K562 (cell line): ENCODE measurements at regions not wholly inside any gene's neighbourhood (a gene's known extent, or its start where the extent isn't known, plus 50 kb on each side); places are given as distances from the start of the nearest gene placed in this dataset.
A peak's percentile ranks its signal among the peaks of the same experiment; 100 is the strongest.

Source experiments
- ATAC-seq: fragments of 200-7000 bp; cut with Tn5 transposase; 3 replicates; pipeline ENCODE4 v1.9.1; 2020; ENCODE audit warnings: moderate library complexity
- BruUV-seq: library from RNA; stranded (reverse); fragments of 400-500 nt; replicated peaks from 2 replicates; lab custom pipeline; 2021; lab: Mats Ljungman, UMichigan
- CTCF ChIA-PET: fragments of 300-600 bp; formaldehyde crosslinking; extraction: SDS; loops from one replicate; lab custom pipeline; 2021; ENCODE audit warnings: low intra/inter-chr PET ratio; lab: Yijun Ruan, JAX
- POLR2A ChIA-PET: fragments of 300-600, 350-650 bp; sonication (Branson Sonifier 250); formaldehyde crosslinking; extraction: SDS; loops from one replicate; lab custom pipeline; 2021; ENCODE audit warnings: antibody characterized with exemption, inconsistent platforms; lab: Yijun Ruan, JAX
- DNase-seq, 4 experiments: peaks; one replicate each; pipeline versions ENCODE4 v3.0.0 to v3.0.0-alpha.2; 2011 to 2018; ENCODE audit warnings: low spot score in 3 of 4, mixed read lengths in 3 of 4; ENCODE audit errors: extremely low read depth in 1 of 4
- FAIRE-seq: peaks from 2 replicates; lab custom pipeline; 2011; peaks lifted over from hg19 to GRCh38; lab: Jason Lieb, UNC
- H2AFZ ChIP-seq: 2 replicates; pipeline ENCODE4 v1.6.0; 2011; ENCODE audit warnings: low read depth, low read length, control low read depth, inconsistent platforms
- H3K27ac ChIP-seq: fragments of 200-600 bp; 3 replicates; pipeline ENCODE4 v1.8.0; 2011; ENCODE audit warnings: low read depth, mild to moderate bottlenecking, control low read depth, inconsistent platforms, low read length, moderate library complexity, mixed read lengths; ENCODE audit errors: extremely low read depth
- H3K27me3 ChIP-seq, 2 experiments: fragments of 300-600 bp in 1 of 2; 2 replicates in 1 of 2; 3 replicates in 1 of 2; pipeline versions ENCODE4 v1.6.0 to v1.8.0; 2011; ENCODE audit warnings: inconsistent platforms in 2 of 2, low read length in 2 of 2, mild to moderate bottlenecking in 1 of 2, mixed read lengths in 1 of 2, moderate library complexity in 1 of 2; ENCODE audit not compliant: control insufficient read depth in 2 of 2, insufficient read depth in 2 of 2
- H3K36me3 ChIP-seq: fragments of 300-600 bp; 3 replicates; pipeline ENCODE4 v1.8.0; 2011; ENCODE audit warnings: mild to moderate bottlenecking, low read length, inconsistent platforms; ENCODE audit not compliant: control insufficient read depth, insufficient read depth
- H3K4me1 ChIP-seq, 2 experiments: fragments of 200-600 bp in 1 of 2; replicated peaks in 1 of 2; 2 replicates in 1 of 2; 3 replicates in 1 of 2; pipeline versions ENCODE4 v1.5.1 to v1.8.0; 2011; ENCODE audit warnings: inconsistent platforms in 2 of 2, low read length in 2 of 2, mild to moderate bottlenecking in 1 of 2, mixed read lengths in 1 of 2, moderate library complexity in 1 of 2; ENCODE audit not compliant: control insufficient read depth in 2 of 2, insufficient read depth in 2 of 2
- H3K4me2 ChIP-seq: 2 replicates; pipeline ENCODE4 v1.6.1; 2011; ENCODE audit warnings: low read length, control low read depth, inconsistent platforms, mixed read lengths; ENCODE audit not compliant: insufficient read depth
- H3K4me3 ChIP-seq: fragments of 200-600 bp; sonication (generic), shearing (Covaris generic); 2 replicates; pipeline ENCODE4 v1.5.1; 2016; ENCODE audit warnings: control low read depth, inconsistent platforms
- H3K79me2 ChIP-seq: fragments of 200-600 bp; 3 replicates; pipeline ENCODE4 v1.8.0; 2011; ENCODE audit warnings: low read length, inconsistent platforms; ENCODE audit not compliant: control insufficient read depth, insufficient read depth
- H3K9ac ChIP-seq, 2 experiments: 2 replicates each; pipeline versions ENCODE4 v1.6.0 to v1.6.1; 2011; ENCODE audit warnings: low read depth in 2 of 2, low read length in 2 of 2, control low read depth in 1 of 2, inconsistent platforms in 1 of 2, mild to moderate bottlenecking in 1 of 2, mixed read lengths in 1 of 2; ENCODE audit not compliant: insufficient read depth in 1 of 2
- H3K9me1 ChIP-seq: one replicate; pipeline ENCODE4 v1.6.0; 2011; ENCODE audit warnings: inconsistent platforms, mild to moderate bottlenecking, low read length, moderate library complexity; ENCODE audit not compliant: control insufficient read depth, insufficient read depth
- H3K9me3 ChIP-seq: replicated peaks from 2 replicates; pipeline ENCODE4 v1.5.1; 2011; ENCODE audit warnings: low read depth, low read length, inconsistent platforms; ENCODE audit not compliant: control insufficient read depth, insufficient read depth
- H4K20me1 ChIP-seq: replicated peaks from 2 replicates; pipeline ENCODE4 v1.6.1; 2011; ENCODE audit warnings: low read length, inconsistent platforms, mixed read lengths; ENCODE audit not compliant: control insufficient read depth, insufficient read depth
- FOXK1 ChIP-seq: sonication (generic); formaldehyde crosslinking; IDR thresholded peaks from 2 replicates; pipeline ENCODE4 v1.8.0; 2022; ENCODE audit warnings: missing genetic modification reagents, mild to moderate bottlenecking, borderline replicate concordance
- PTTG1 ChIP-seq: fragments of 450-650 bp; IDR thresholded peaks from 2 replicates; pipeline ENCODE4 v1.6.1; 2016; ENCODE audit warnings: low read depth, mild to moderate bottlenecking, missing genetic modification characterization, missing compliant biosample characterization
- RAD21 ChIP-seq, 2 experiments: fragments of 250-450 bp in 1 of 2; fragments of 450-650 bp in 1 of 2; sonication (Bioruptor Pico) in 1 of 2; formaldehyde crosslinking in 1 of 2; IDR thresholded peaks in 1 of 2; conservative IDR thresholded peaks in 1 of 2; 2 replicates each; pipeline versions ENCODE4 v1.4.0 to v1.8.0; 2020 to 2022; ENCODE audit warnings: mild to moderate bottlenecking in 2 of 2, moderate library complexity in 1 of 2
- SNRNP70 ChIP-seq: fragments of 200-400 bp; formaldehyde crosslinking; optimal IDR thresholded peaks from 2 replicates; pipeline ENCODE3; 2017; ENCODE audit warnings: low read depth, low read length
- VEZF1 ChIP-seq: fragments of 200-800 bp; sonication (Bioruptor generic); IDR thresholded peaks from 2 replicates; pipeline ENCODE4 v1.6.1; 2017; ENCODE audit warnings: missing genetic modification characterization, missing compliant biosample characterization
- XRCC5 ChIP-seq: fragments of 200-400 bp; formaldehyde crosslinking; IDR thresholded peaks from 2 replicates; pipeline ENCODE4 v1.6.1; 2017; ENCODE audit warnings: low read depth, mild to moderate bottlenecking, low read length
- ZNF785 ChIP-seq: fragments of 250-450 bp; sonication (Bioruptor Pico); IDR thresholded peaks from 2 replicates; pipeline ENCODE4 v1.4.0; 2020; ENCODE audit warnings: mild to moderate bottlenecking
- WGBS: fragments of 100-300 bp; shearing (Covaris generic); methylation state at CpG from one replicate; pipeline ENCODE4 v1.1.6; 2016; ENCODE audit warnings: low coverage, mixed read lengths; ENCODE audit not compliant: insufficient coverage; ENCODE audit errors: missing lambda C conversion rate; 5-methylcytosine and 5-hydroxymethylcytosine counted together
- in situ Hi-C: fragments of 300-500 bp; cut with MboI; formaldehyde crosslinking; loops from 4 replicates; pipeline ENCODE4 v1.15.0; 2018; ENCODE audit warnings: inconsistent platforms, mixed read lengths
- intact Hi-C: fragments of 100-400 bp; cut with micrococcal nuclease; formaldehyde crosslinking; loops from 2 replicates; pipeline ENCODE4 v1.14.2; 2022
- TF ChIP-seq, protein P1 (sequence below): IDR thresholded peaks from 3 replicates; pipeline ENCODE4 v1.6.1; 2011; ENCODE audit warnings: borderline replicate concordance, mild to moderate bottlenecking; ENCODE audit not compliant: insufficient read length, insufficient read depth

DNA sequence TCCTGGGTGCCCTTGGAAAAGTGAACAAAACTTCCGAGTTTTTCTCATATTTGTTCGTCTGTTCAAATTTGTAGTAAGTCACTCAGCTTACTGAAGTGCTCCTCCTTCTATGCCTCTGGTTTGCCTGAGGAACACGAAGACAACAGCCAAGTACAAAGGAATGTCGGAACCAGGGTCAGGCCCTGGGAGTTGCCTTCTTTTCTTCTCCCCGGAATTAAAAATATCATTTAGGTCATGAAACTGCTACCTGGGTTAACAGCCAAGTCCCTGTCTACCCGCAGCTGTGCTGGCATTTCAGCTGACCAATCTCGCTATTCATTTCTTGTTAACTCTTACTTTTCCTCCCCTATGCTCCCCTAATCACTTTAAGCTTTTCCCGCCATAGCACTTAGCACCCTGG is 137.6 kb upstream of the TEX13D start:
- ChIA-PET POLR2A (no interaction called here), CTCF (no interaction called here)
- intact Hi-C loops, result no loop called here

More for the DNA sequence above, 137.6 kb upstream of the TEX13D start:
- in situ Hi-C loops, result no loop called here
- no peaks in the 10 kb centered on the region for H3K27me3 ChIP-seq
- H3K36me3 ChIP-seq, result no peaks in the 10 kb centered on the region
- no peak for DNase-seq
- no peaks in the 10 kb centered on the region for H3K79me2 ChIP-seq
- no peaks in the 10 kb centered on the region for H3K9me1 ChIP-seq
- H3K4me3 ChIP-seq, result no peak overlapping the region
- H3K4me1 ChIP-seq, result no peaks in the 10 kb centered on the region
- no TSS peak for BruUV-seq
- H3K4me2 ChIP-seq, result no peak overlapping the region
- 14% methylated on average over 8 of the region's 8 CpGs for WGBS
- H3K9me3 ChIP-seq, result no peaks in the 10 kb centered on the region
- no peak for TF ChIP-seq ZNF785
- no peak for TF ChIP-seq FOXK1 (CRISPR knock-in tag)
- TF ChIP-seq, protein P1, sequence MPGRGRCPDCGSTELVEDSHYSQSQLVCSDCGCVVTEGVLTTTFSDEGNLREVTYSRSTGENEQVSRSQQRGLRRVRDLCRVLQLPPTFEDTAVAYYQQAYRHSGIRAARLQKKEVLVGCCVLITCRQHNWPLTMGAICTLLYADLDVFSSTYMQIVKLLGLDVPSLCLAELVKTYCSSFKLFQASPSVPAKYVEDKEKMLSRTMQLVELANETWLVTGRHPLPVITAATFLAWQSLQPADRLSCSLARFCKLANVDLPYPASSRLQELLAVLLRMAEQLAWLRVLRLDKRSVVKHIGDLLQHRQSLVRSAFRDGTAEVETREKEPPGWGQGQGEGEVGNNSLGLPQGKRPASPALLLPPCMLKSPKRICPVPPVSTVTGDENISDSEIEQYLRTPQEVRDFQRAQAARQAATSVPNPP, result no peak
- TF ChIP-seq XRCC5, result no peak
- TF ChIP-seq SNRNP70, result no peak
- TF ChIP-seq VEZF1 (CRISPR knock-in tag), result no peak
- no peak for TF ChIP-seq PTTG1 (tag)
- TF ChIP-seq RAD21 (CRISPR knock-in tag; conservative IDR thresholded peaks at IDR 0.05 in 1 of 2, IDR thresholded peaks at IDR 0.05 in 1 of 2), result no peak
- no peak for FAIRE-seq
- H4K20me1 ChIP-seq, result no peaks in the 10 kb centered on the region
- no peak for ATAC-seq
- H3K27ac ChIP-seq, result no peak overlapping the region
- H3K9ac ChIP-seq, result no peak overlapping the region
- peak overlapping the region; percentile 76 for H2AFZ ChIP-seq
